ENCODE measurements at regions not wholly inside any gene's neighbourhood (a gene's known extent, or its start where the extent isn't known, plus 50 kb on each side); places are given as distances from the start of the nearest gene placed in this dataset.

DNA sequence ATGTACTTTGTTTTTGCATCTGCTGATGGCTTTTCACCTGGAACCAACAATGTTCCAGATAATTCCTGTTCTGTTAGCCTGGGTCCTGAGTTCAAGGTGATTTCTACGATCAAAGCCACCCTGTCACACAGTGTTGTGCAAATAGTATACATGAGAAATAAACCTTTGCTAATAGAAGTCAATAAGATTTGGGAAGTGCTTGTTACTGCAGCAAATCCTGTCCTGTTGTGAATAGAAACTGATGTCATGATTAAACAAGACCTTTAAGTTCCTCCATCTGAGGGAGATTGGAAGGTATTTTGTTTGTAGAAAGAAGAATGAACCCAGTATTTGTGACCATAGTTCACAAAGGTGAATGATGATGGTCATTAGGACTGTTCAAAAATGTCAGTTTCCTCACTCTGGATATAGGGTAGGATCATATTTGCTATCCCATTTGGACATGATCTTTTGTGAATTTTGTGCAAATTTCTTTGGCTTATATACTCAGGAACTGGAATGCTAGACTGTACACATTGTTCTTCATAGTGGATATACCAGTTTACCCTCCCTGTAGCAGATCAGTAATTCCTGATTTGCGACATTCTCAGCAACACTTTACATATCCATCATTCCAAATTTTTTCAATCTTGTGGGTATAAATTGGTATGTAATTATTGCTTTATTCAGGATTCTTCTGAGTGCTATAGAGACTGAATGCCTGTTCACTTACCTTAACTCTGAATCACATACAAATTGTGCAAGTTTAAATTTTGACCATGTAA lies 428.5 kb downstream of the METTL15 start:
- TF ChIP-seq, protein P1, sequence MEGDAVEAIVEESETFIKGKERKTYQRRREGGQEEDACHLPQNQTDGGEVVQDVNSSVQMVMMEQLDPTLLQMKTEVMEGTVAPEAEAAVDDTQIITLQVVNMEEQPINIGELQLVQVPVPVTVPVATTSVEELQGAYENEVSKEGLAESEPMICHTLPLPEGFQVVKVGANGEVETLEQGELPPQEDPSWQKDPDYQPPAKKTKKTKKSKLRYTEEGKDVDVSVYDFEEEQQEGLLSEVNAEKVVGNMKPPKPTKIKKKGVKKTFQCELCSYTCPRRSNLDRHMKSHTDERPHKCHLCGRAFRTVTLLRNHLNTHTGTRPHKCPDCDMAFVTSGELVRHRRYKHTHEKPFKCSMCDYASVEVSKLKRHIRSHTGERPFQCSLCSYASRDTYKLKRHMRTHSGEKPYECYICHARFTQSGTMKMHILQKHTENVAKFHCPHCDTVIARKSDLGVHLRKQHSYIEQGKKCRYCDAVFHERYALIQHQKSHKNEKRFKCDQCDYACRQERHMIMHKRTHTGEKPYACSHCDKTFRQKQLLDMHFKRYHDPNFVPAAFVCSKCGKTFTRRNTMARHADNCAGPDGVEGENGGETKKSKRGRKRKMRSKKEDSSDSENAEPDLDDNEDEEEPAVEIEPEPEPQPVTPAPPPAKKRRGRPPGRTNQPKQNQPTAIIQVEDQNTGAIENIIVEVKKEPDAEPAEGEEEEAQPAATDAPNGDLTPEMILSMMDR (IDR thresholded peaks at IDR 0.05; ENCODE audit: unreplicated experiment in 3 of 3) = no peak
- Mint-ChIP-seq H3K9me3 (no peaks in the 10 kb centered on the region), H3K27me3 (ENCODE audit: low read depth) (no peaks in the 10 kb centered on the region), H3K27ac (no peak overlapping the region), H3K36me3 (ENCODE audit: low read depth) (no peaks in the 10 kb centered on the region), H3K4me3 (no peak overlapping the region), H3K4me1 (no peaks in the 10 kb centered on the region)

DNA sequence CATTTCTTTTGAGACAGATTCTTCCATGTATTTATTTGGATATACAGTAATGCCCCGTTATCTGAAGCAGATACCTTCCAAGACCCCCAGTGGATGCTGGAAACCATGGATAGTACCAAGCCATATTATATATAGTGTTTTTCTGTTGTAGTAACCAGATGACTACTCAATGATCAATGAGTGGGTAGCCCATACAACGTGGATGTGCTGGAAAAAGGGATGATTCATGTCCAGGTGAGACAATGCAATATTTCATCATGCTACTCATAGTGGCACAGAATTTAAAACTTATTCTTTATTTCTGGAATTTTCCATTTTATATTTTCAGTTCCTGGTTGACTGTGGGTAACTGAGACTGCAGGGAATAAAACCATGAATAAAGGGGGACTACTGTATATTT lies 427.5 kb downstream of the METTL15 start:
- Mint-ChIP-seq H3K9me3 (peaks cover 3% of the 10 kb centered on the region), H3K27ac (no peak overlapping the region), H3K36me3 (ENCODE audit: low read depth) (no peaks in the 10 kb centered on the region), H3K4me1 (no peaks in the 10 kb centered on the region), H3K4me3 (no peak overlapping the region), H3K27me3 (ENCODE audit: low read depth) (no peaks in the 10 kb centered on the region)
- TF ChIP-seq, protein P1 (IDR thresholded peaks at IDR 0.05; ENCODE audit: unreplicated experiment in 3 of 3) = no peak

DNA sequence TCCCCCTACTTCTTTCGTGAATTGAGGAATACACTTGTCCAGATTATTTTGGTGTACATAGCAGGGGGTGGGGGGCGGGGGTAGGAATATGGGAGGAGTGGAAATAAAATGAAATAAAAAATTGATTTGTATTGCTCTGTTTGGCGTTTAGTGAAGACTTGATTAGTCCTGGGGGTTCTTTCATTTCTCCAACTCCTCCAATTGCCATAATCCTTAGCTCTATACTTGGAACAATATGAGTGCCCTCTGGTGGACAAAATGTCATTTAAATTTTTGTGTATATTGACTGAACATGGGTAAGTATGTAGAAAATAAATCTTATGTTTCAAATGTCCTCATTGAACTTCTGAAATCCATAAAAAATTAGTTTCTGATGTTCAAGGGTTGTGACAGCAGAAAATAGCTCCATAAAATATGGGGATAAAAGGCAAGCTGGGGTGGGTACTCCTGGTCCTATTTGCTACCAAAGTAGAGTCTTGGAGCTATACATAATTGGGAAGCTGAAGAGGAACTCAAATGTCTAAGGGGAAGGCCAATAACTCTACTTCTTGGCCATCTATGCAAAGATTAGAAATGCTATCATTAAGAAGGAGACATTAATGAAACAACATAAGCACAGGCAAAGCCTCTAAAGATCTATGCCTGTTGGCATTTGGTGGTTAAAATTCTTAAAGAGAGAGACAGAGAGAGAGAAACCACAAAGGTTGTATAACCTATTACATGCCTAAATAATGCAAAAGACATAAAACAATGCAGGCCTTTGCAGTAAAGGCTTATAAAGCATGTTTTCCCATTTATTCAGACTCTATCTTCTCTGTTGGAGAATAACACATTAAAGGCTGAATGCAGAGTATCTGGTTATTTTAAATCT lies 421.6 kb downstream of the METTL15 start:
- Mint-ChIP-seq H3K36me3 (ENCODE audit: low read depth) (peaks cover 13% of the 10 kb centered on the region), H3K27me3 (ENCODE audit: low read depth) (no peaks in the 10 kb centered on the region), H3K4me1 (no peaks in the 10 kb centered on the region), H3K27ac (no peak overlapping the region), H3K9me3 (peaks cover 30% of the 10 kb centered on the region), H3K4me3 (no peak overlapping the region)
- TF ChIP-seq, protein P1 (IDR thresholded peaks at IDR 0.05; ENCODE audit: unreplicated experiment in 3 of 3) = peak in 2 of 3 experiments; percentile 17 to 52

DNA sequence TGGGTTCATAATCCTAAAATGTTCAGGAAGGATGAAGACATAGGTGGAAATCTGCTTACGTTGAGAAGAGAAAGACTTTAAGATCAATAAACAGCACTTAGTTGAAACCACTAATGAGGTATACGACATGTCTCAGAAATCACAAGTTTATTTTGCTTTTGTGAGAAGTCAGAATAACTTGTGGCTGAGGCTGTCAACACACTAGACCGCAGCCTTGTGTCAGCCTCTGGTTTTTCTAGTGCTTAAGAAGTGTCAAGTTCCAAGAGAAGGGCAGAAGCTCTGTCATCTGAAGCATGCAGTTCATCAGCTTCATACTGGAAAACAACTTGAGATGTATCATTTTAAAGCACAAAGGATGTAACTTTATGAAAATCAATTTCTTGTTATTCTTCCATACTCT lies 420.9 kb downstream of the METTL15 start:
- H3K9me3 Mint-ChIP-seq = peaks cover 37% of the 10 kb centered on the region
- no peaks in the 10 kb centered on the region for H3K4me1 Mint-ChIP-seq
- H3K27ac Mint-ChIP-seq = no peak overlapping the region
- TF ChIP-seq, protein P1 (IDR thresholded peaks at IDR 0.05; ENCODE audit: unreplicated experiment in 3 of 3) = no peak
- H3K4me3 Mint-ChIP-seq = no peak overlapping the region
- H3K27me3 Mint-ChIP-seq (ENCODE audit: low read depth) = no peaks in the 10 kb centered on the region
- peaks cover 19% of the 10 kb centered on the region for H3K36me3 Mint-ChIP-seq (ENCODE audit: low read depth)

DNA sequence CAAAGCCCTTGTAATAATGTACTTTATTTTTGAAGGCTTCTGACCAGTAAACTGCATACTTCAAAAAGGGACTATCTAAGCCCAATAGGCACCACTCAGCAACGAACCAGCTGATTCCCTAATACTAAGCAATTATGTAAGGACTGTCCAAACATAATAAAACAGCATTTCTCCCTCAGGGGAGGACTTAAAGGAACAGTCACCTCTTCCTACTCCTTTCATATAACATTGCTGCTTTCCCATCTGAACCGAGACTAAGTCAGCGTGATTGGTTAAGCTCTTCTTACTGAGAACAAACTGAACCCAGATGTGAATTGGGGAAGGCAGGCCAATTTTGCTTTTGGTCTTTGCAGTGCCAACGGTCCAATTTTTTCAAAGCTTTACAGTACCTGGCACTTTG lies 420.0 kb downstream of the METTL15 start:
- H3K36me3 Mint-ChIP-seq (ENCODE audit: low read depth) = peaks cover 19% of the 10 kb centered on the region
- no peaks in the 10 kb centered on the region for H3K27me3 Mint-ChIP-seq (ENCODE audit: low read depth)
- TF ChIP-seq, protein P1 (IDR thresholded peaks at IDR 0.05; ENCODE audit: unreplicated experiment in 3 of 3) = no peak
- H3K27ac Mint-ChIP-seq = no peak overlapping the region
- no peak overlapping the region for H3K4me3 Mint-ChIP-seq
- peaks cover 42% of the 10 kb centered on the region for H3K9me3 Mint-ChIP-seq
- no peaks in the 10 kb centered on the region for H3K4me1 Mint-ChIP-seq
